ENCODE measurements at regions not wholly inside any gene's neighbourhood (a gene's known extent, or its start where the extent isn't known, plus 50 kb on each side); places are given as distances from the start of the nearest gene placed in this dataset.

DNA sequence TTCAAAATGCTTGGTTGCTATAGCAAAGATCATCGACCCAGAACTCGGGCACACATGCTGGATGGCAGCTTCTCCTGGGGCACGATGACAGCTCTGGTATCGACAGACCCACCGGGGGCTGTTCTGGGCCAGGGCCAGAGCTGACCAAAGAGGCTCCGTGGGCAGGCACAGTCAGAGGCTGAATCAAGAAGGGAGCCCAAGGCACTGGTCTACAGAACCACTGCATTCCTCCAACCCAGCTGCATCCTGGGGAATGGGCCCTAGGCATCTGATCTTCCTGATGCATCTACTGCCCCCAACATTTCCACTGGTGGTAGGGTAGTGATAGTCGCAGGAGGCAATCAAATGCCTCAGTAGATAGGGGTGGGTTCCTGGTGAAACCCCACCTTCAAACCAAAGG lies 470.3 kb downstream of the TBC1D22A start:
- TF ChIP-seq, protein P1, sequence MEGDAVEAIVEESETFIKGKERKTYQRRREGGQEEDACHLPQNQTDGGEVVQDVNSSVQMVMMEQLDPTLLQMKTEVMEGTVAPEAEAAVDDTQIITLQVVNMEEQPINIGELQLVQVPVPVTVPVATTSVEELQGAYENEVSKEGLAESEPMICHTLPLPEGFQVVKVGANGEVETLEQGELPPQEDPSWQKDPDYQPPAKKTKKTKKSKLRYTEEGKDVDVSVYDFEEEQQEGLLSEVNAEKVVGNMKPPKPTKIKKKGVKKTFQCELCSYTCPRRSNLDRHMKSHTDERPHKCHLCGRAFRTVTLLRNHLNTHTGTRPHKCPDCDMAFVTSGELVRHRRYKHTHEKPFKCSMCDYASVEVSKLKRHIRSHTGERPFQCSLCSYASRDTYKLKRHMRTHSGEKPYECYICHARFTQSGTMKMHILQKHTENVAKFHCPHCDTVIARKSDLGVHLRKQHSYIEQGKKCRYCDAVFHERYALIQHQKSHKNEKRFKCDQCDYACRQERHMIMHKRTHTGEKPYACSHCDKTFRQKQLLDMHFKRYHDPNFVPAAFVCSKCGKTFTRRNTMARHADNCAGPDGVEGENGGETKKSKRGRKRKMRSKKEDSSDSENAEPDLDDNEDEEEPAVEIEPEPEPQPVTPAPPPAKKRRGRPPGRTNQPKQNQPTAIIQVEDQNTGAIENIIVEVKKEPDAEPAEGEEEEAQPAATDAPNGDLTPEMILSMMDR (IDR thresholded peaks at IDR 0.05; ENCODE audit: insufficient read depth, low read length) = no peak
- TF ChIP-seq SPI1 (IDR thresholded peaks at IDR 0.05; ENCODE audit: borderline replicate concordance, low read depth) = no peak
- H3K27ac ChIP-seq (replicated peaks) = no peak overlapping the region
- H3K4me3 ChIP-seq (replicated peaks; ENCODE audit: insufficient read depth, low read length) = no peak overlapping the region
- H3K27me3 ChIP-seq (ENCODE audit: insufficient read depth, poor library complexity, severe bottlenecking) = no peaks in the 10 kb centered on the region
- no peak for DNase-seq (ENCODE audit: low read depth in 1 of 2, low spot score in 1 of 2)

DNA sequence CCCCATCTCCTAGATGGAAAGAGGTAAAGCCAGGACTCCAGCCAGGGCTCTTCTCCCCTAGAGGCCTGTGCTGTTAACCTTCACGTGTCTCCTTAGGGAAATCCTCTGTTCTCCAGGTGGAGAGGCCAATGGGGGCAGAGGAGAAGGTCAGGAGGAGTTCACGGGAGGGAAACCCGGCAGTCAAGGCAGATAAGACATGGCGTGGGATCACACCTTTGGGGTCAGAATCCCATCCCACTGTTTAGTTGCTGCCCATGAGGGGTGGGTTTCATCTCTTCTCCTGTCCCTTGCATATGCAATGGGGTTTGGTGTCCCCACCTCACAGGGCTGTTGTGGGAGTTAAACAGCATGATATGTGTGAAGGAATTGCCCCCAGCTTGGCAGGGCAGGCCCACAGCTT lies 469.7 kb downstream of the TBC1D22A start:
- no peak for DNase-seq (ENCODE audit: low read depth in 1 of 2, low spot score in 1 of 2)
- no peak overlapping the region for H3K4me3 ChIP-seq (replicated peaks; ENCODE audit: insufficient read depth, low read length)
- TF ChIP-seq, protein P1 (IDR thresholded peaks at IDR 0.05; ENCODE audit: insufficient read depth, low read length) = no peak
- TF ChIP-seq GABPA (IDR thresholded peaks at IDR 0.05; ENCODE audit: low read depth) (no peak), POLR2AphosphoS5 (IDR thresholded peaks at IDR 0.05; ENCODE audit: low read depth) (no peak), SPI1 (IDR thresholded peaks at IDR 0.05; ENCODE audit: borderline replicate concordance, low read depth) (no peak)
- TF ChIP-seq, protein P2, sequence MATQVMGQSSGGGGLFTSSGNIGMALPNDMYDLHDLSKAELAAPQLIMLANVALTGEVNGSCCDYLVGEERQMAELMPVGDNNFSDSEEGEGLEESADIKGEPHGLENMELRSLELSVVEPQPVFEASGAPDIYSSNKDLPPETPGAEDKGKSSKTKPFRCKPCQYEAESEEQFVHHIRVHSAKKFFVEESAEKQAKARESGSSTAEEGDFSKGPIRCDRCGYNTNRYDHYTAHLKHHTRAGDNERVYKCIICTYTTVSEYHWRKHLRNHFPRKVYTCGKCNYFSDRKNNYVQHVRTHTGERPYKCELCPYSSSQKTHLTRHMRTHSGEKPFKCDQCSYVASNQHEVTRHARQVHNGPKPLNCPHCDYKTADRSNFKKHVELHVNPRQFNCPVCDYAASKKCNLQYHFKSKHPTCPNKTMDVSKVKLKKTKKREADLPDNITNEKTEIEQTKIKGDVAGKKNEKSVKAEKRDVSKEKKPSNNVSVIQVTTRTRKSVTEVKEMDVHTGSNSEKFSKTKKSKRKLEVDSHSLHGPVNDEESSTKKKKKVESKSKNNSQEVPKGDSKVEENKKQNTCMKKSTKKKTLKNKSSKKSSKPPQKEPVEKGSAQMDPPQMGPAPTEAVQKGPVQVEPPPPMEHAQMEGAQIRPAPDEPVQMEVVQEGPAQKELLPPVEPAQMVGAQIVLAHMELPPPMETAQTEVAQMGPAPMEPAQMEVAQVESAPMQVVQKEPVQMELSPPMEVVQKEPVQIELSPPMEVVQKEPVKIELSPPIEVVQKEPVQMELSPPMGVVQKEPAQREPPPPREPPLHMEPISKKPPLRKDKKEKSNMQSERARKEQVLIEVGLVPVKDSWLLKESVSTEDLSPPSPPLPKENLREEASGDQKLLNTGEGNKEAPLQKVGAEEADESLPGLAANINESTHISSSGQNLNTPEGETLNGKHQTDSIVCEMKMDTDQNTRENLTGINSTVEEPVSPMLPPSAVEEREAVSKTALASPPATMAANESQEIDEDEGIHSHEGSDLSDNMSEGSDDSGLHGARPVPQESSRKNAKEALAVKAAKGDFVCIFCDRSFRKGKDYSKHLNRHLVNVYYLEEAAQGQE (IDR thresholded peaks at IDR 0.05; ENCODE audit: insufficient replicate concordance, low read depth) = no peak
- no peak overlapping the region for H3K27ac ChIP-seq (replicated peaks)
- H3K27me3 ChIP-seq (ENCODE audit: insufficient read depth, poor library complexity, severe bottlenecking) = no peaks in the 10 kb centered on the region

DNA sequence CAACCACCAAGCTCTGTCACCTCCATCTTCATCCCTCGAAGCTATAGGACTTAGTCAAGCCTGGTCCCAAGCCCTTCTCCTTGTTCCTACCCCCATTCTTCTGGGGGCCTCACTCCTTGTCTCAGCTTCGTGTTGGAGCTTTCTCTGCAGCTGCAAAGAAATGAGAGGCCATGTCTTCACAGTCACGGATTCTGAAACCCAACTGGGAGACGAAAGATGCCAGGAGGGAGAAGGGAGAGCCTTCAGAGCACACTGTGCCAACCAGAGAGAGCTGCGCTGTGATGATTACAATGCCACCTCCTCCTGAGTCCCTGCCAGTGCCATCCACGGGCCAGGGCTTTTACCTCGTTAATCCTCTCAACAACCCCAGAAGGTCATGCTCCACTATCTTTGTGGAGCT lies 469.3 kb downstream of the TBC1D22A start:
- no peak for DNase-seq (ENCODE audit: low read depth in 1 of 2, low spot score in 1 of 2)
- Histone ChIP-seq H3K27me3 (ENCODE audit: insufficient read depth, poor library complexity, severe bottlenecking) (no peaks in the 10 kb centered on the region), H3K4me3 (replicated peaks; ENCODE audit: insufficient read depth, low read length) (no peak overlapping the region), H3K27ac (replicated peaks) (no peak overlapping the region)
- TF ChIP-seq, protein P1 (IDR thresholded peaks at IDR 0.05; ENCODE audit: insufficient read depth, low read length) = no peak
- TF ChIP-seq SPI1 (IDR thresholded peaks at IDR 0.05; ENCODE audit: borderline replicate concordance, low read depth) = no peak
- no peak for TF ChIP-seq POLR2AphosphoS5 (IDR thresholded peaks at IDR 0.05; ENCODE audit: low read depth)
- TF ChIP-seq, protein P2 (IDR thresholded peaks at IDR 0.05; ENCODE audit: insufficient replicate concordance, low read depth) = no peak
- TF ChIP-seq GABPA (IDR thresholded peaks at IDR 0.05; ENCODE audit: low read depth) = no peak

DNA sequence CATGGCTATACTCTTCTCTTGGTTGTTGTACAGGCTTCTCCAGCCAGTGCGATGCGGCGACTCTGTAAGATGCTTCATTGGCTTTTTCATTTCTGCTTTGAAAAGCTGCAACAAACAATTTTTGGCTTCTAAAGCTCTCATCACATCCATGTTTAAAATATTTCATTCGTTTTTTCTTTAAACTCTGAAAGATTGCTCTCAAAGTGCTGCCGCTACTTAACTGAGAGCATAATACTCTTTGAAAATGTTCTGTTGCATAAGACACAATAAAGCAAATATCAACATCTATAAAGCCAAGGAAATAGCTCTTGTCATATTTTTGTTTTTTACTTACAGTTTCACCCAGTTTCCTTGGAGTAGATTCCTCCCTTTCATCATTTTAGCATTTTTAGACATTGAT lies 468.3 kb downstream of the TBC1D22A start:
- Histone ChIP-seq H3K4me3 (replicated peaks; ENCODE audit: insufficient read depth, low read length) (no peak overlapping the region), H3K27me3 (ENCODE audit: insufficient read depth, poor library complexity, severe bottlenecking) (no peaks in the 10 kb centered on the region)

More for the DNA sequence above, 468.3 kb downstream of the TBC1D22A start:
- no peak overlapping the region for H3K27ac ChIP-seq (replicated peaks)
- DNase-seq (ENCODE audit: low read depth in 1 of 2, low spot score in 1 of 2) = no peak
- TF ChIP-seq SPI1 (IDR thresholded peaks at IDR 0.05; ENCODE audit: borderline replicate concordance, low read depth) = no peak

Measured in HL-60 (cell line).